Upper lobe of right lung (tissue), 1 donor: ENCODE measurements at regions not wholly inside any gene's neighbourhood (a gene's known extent, or its start where the extent isn't known, plus 50 kb on each side); places are given as distances from the start of the nearest gene placed in this dataset.

Source experiments
- ATAC-seq: fragments of 200-7000 bp; cut with Tn5 transposase; one replicate; pipeline ENCODE4 v1.9.1; 2020; ENCODE audit warnings: mild to moderate bottlenecking, moderate library complexity
- DNase-seq: peaks from one replicate; pipeline ENCODE4 v3.0.0-alpha.2; 2020
- H3K27ac ChIP-seq: fragments of 200-600 bp; one replicate; pipeline ENCODE4 v1.8.0; 2022
- H3K27me3 ChIP-seq: fragments of 200-600 bp; one replicate; pipeline ENCODE4 v1.8.0; 2022; ENCODE audit warnings: mild to moderate bottlenecking
- H3K36me3 ChIP-seq: fragments of 200-600 bp; one replicate; pipeline ENCODE4 v1.8.0; 2022
- H3K4me1 ChIP-seq: fragments of 200-600 bp; one replicate; pipeline ENCODE4 v1.8.0; 2022
- H3K4me3 ChIP-seq: fragments of 200-600 bp; one replicate; pipeline ENCODE4 v1.8.0; 2022; ENCODE audit warnings: mild to moderate bottlenecking
- H3K9me3 ChIP-seq: fragments of 200-600 bp; one replicate; pipeline ENCODE4 v1.8.0; 2022
- CTCF ChIP-seq: fragments of 200-600 bp; IDR thresholded peaks from one replicate; pipeline ENCODE4 v1.8.0; 2022; ENCODE audit warnings: antibody characterized with exemption
- intact Hi-C: fragments of 100-400 bp; cut with DNase I; formaldehyde crosslinking; loops from one replicate; pipeline ENCODE4 v1.11.0; 2022
- donor health status: DM: no; HTN: yes; CAD: no; lungs with severe emphysema.

GRCh38 chr20:60064554-60065196 is 106.5 kb downstream of the CDH26 start:
- DNase-seq = no peak
- Histone ChIP-seq H3K4me3 (no peak overlapping the region), H3K27me3 (no peaks in the 10 kb centered on the region), H3K9me3 (no peaks in the 10 kb centered on the region), H3K27ac (no peak overlapping the region), H3K4me1 (no peaks in the 10 kb centered on the region), H3K36me3 (no peaks in the 10 kb centered on the region)
- intact Hi-C loops = no loop called here
- TF ChIP-seq CTCF = no peak
- no peak for ATAC-seq

GRCh38 chr20:60065741-60066437 is 107.7 kb downstream of the CDH26 start:
- no peaks in the 10 kb centered on the region for H3K27me3 ChIP-seq
- H3K9me3 ChIP-seq = no peaks in the 10 kb centered on the region
- no peaks in the 10 kb centered on the region for H3K36me3 ChIP-seq
- TF ChIP-seq CTCF = no peak
- H3K4me1 ChIP-seq = no peaks in the 10 kb centered on the region
- no peak overlapping the region for H3K4me3 ChIP-seq
- ATAC-seq (no peak), DNase-seq (no peak)
- H3K27ac ChIP-seq = no peak overlapping the region
- intact Hi-C loops = no loop called here

- H3K4me1 ChIP-seq = no peaks in the 10 kb centered on the region
- no peaks in the 10 kb centered on the region for H3K27me3 ChIP-seq
- DNase-seq (no peak), ATAC-seq (no peak)
- H3K27ac ChIP-seq = no peak overlapping the region
- TF ChIP-seq CTCF = no peak
- intact Hi-C loops = no loop called here
- no peaks in the 10 kb centered on the region for H3K36me3 ChIP-seq
- H3K9me3 ChIP-seq = no peaks in the 10 kb centered on the region
- H3K4me3 ChIP-seq = no peak overlapping the region
Measured at GRCh38 chr20:60066438-60066823, 108.2 kb downstream of the CDH26 start.

- H3K9me3 ChIP-seq = no peaks in the 10 kb centered on the region
- DNase-seq (no peak), ATAC-seq (no peak)
- H3K27ac ChIP-seq = no peak overlapping the region
- no peaks in the 10 kb centered on the region for H3K36me3 ChIP-seq
- H3K27me3 ChIP-seq = no peaks in the 10 kb centered on the region
- TF ChIP-seq CTCF = no peak
- no peaks in the 10 kb centered on the region for H3K4me1 ChIP-seq
- intact Hi-C loops = no loop called here
- H3K4me3 ChIP-seq = no peak overlapping the region
Measured at GRCh38 chr20:60068509-60068908, 110.3 kb downstream of the CDH26 start.

GRCh38 chr20:60069656-60070055 is 111.4 kb downstream of the CDH26 start:
- Histone ChIP-seq H3K27ac (no peak overlapping the region), H3K4me1 (no peaks in the 10 kb centered on the region), H3K36me3 (no peaks in the 10 kb centered on the region), H3K4me3 (no peak overlapping the region), H3K27me3 (no peaks in the 10 kb centered on the region), H3K9me3 (no peaks in the 10 kb centered on the region)
- intact Hi-C loops = no loop called here
- DNase-seq (no peak), ATAC-seq (no peak)
- TF ChIP-seq CTCF = no peak
